GM23338 (cell line): ENCODE measurements at regions not wholly inside any gene's neighbourhood (a gene's known extent, or its start where the extent isn't known, plus 50 kb on each side); places are given as distances from the start of the nearest gene placed in this dataset.

ENCODE experiments used
- CREB1 ChIP-seq: fragments of 250-450 bp; sonication (Bioruptor Pico); IDR thresholded peaks from 2 replicates; pipeline ENCODE4 v1.5.0; 2020; ENCODE audit warnings: low read depth, mild to moderate bottlenecking, moderate library complexity
- EZH2 ChIP-seq: fragments of 200-600 bp; sonication (generic); IDR thresholded peaks from one replicate; pipeline ENCODE4 v1.8.0; 2017; ENCODE audit warnings: antibody characterized with exemption, mild to moderate bottlenecking, low read depth; ENCODE audit not compliant: unreplicated experiment
- EZH2phosphoT487 ChIP-seq: fragments of 200-600 bp; sonication (generic); IDR thresholded peaks from one replicate; pipeline ENCODE4 v1.8.1; 2018; ENCODE audit warnings: antibody characterized with exemption; ENCODE audit not compliant: unreplicated experiment
- POLR2AphosphoS5 ChIP-seq: IDR thresholded peaks from 2 replicates; pipeline ENCODE4 v1.6.1; 2016; ENCODE audit warnings: antibody characterized with exemption, low read depth
- ZNF331 ChIP-seq: fragments of 250-450 bp; sonication (Bioruptor Pico); IDR thresholded peaks from 2 replicates; pipeline ENCODE4 v1.5.0; 2020; ENCODE audit warnings: low read depth, mild to moderate bottlenecking, moderate library complexity
- TF ChIP-seq, protein P1 (sequence below), 2 experiments: fragments of 200-600 bp in 1 of 2; sonication (generic) in 1 of 2; conservative IDR thresholded peaks; 2 replicates each; pipeline versions ENCODE4 v1.5.1 to v1.6.1; 2016 to 2017; ENCODE audit warnings: antibody characterized with exemption in 2 of 2, low read depth in 2 of 2, mild to moderate bottlenecking in 2 of 2, moderate library complexity in 1 of 2
- TF ChIP-seq, protein P2 (sequence below): IDR thresholded peaks from 2 replicates; pipeline ENCODE4 v1.6.1; 2016; ENCODE audit warnings: antibody characterized with exemption
- TF ChIP-seq, protein P3 (sequence below): IDR thresholded peaks from one replicate; pipeline ENCODE4 v1.6.1; 2018; ENCODE audit warnings: antibody characterized with exemption; ENCODE audit not compliant: unreplicated experiment
- TF ChIP-seq, protein P4 (sequence below): fragments of 250-450 bp; sonication (Bioruptor Pico); IDR thresholded peaks from 2 replicates; pipeline ENCODE4 v1.5.0; 2020; ENCODE audit warnings: mild to moderate bottlenecking, moderate library complexity

DNA sequence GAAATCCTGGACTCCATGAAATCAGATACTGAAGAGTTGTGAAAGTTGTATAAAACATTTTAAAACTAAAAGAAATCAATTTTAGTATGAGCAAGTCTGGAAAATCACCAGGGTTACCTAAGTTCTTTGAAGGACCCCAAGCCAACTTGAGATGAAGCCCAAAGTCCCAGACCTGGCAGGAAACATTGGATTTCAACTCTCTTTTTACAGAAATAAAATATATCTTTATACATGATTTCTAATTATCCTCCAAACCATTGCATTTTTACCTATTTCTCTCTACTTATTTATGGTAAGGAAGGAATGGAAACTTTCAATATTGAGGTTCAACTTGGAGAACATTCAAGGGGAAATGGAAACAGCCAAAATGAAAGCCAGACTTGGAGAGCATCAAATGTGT is 390.6 kb upstream of the C9orf72 start:
- TF ChIP-seq, protein P1, sequence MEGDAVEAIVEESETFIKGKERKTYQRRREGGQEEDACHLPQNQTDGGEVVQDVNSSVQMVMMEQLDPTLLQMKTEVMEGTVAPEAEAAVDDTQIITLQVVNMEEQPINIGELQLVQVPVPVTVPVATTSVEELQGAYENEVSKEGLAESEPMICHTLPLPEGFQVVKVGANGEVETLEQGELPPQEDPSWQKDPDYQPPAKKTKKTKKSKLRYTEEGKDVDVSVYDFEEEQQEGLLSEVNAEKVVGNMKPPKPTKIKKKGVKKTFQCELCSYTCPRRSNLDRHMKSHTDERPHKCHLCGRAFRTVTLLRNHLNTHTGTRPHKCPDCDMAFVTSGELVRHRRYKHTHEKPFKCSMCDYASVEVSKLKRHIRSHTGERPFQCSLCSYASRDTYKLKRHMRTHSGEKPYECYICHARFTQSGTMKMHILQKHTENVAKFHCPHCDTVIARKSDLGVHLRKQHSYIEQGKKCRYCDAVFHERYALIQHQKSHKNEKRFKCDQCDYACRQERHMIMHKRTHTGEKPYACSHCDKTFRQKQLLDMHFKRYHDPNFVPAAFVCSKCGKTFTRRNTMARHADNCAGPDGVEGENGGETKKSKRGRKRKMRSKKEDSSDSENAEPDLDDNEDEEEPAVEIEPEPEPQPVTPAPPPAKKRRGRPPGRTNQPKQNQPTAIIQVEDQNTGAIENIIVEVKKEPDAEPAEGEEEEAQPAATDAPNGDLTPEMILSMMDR (conservative IDR thresholded peaks at IDR 0.05; ENCODE audit: low read depth in 2 of 2), result no peak
- TF ChIP-seq, protein P2, sequence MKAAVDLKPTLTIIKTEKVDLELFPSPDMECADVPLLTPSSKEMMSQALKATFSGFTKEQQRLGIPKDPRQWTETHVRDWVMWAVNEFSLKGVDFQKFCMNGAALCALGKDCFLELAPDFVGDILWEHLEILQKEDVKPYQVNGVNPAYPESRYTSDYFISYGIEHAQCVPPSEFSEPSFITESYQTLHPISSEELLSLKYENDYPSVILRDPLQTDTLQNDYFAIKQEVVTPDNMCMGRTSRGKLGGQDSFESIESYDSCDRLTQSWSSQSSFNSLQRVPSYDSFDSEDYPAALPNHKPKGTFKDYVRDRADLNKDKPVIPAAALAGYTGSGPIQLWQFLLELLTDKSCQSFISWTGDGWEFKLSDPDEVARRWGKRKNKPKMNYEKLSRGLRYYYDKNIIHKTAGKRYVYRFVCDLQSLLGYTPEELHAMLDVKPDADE, result no peak
- TF ChIP-seq ZNF331, result no peak
- TF ChIP-seq POLR2AphosphoS5, result no peak
- no peak for TF ChIP-seq CREB1
- TF ChIP-seq EZH2, result no peak
- TF ChIP-seq, protein P3, sequence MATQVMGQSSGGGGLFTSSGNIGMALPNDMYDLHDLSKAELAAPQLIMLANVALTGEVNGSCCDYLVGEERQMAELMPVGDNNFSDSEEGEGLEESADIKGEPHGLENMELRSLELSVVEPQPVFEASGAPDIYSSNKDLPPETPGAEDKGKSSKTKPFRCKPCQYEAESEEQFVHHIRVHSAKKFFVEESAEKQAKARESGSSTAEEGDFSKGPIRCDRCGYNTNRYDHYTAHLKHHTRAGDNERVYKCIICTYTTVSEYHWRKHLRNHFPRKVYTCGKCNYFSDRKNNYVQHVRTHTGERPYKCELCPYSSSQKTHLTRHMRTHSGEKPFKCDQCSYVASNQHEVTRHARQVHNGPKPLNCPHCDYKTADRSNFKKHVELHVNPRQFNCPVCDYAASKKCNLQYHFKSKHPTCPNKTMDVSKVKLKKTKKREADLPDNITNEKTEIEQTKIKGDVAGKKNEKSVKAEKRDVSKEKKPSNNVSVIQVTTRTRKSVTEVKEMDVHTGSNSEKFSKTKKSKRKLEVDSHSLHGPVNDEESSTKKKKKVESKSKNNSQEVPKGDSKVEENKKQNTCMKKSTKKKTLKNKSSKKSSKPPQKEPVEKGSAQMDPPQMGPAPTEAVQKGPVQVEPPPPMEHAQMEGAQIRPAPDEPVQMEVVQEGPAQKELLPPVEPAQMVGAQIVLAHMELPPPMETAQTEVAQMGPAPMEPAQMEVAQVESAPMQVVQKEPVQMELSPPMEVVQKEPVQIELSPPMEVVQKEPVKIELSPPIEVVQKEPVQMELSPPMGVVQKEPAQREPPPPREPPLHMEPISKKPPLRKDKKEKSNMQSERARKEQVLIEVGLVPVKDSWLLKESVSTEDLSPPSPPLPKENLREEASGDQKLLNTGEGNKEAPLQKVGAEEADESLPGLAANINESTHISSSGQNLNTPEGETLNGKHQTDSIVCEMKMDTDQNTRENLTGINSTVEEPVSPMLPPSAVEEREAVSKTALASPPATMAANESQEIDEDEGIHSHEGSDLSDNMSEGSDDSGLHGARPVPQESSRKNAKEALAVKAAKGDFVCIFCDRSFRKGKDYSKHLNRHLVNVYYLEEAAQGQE, result no peak
- TF ChIP-seq, protein P4, sequence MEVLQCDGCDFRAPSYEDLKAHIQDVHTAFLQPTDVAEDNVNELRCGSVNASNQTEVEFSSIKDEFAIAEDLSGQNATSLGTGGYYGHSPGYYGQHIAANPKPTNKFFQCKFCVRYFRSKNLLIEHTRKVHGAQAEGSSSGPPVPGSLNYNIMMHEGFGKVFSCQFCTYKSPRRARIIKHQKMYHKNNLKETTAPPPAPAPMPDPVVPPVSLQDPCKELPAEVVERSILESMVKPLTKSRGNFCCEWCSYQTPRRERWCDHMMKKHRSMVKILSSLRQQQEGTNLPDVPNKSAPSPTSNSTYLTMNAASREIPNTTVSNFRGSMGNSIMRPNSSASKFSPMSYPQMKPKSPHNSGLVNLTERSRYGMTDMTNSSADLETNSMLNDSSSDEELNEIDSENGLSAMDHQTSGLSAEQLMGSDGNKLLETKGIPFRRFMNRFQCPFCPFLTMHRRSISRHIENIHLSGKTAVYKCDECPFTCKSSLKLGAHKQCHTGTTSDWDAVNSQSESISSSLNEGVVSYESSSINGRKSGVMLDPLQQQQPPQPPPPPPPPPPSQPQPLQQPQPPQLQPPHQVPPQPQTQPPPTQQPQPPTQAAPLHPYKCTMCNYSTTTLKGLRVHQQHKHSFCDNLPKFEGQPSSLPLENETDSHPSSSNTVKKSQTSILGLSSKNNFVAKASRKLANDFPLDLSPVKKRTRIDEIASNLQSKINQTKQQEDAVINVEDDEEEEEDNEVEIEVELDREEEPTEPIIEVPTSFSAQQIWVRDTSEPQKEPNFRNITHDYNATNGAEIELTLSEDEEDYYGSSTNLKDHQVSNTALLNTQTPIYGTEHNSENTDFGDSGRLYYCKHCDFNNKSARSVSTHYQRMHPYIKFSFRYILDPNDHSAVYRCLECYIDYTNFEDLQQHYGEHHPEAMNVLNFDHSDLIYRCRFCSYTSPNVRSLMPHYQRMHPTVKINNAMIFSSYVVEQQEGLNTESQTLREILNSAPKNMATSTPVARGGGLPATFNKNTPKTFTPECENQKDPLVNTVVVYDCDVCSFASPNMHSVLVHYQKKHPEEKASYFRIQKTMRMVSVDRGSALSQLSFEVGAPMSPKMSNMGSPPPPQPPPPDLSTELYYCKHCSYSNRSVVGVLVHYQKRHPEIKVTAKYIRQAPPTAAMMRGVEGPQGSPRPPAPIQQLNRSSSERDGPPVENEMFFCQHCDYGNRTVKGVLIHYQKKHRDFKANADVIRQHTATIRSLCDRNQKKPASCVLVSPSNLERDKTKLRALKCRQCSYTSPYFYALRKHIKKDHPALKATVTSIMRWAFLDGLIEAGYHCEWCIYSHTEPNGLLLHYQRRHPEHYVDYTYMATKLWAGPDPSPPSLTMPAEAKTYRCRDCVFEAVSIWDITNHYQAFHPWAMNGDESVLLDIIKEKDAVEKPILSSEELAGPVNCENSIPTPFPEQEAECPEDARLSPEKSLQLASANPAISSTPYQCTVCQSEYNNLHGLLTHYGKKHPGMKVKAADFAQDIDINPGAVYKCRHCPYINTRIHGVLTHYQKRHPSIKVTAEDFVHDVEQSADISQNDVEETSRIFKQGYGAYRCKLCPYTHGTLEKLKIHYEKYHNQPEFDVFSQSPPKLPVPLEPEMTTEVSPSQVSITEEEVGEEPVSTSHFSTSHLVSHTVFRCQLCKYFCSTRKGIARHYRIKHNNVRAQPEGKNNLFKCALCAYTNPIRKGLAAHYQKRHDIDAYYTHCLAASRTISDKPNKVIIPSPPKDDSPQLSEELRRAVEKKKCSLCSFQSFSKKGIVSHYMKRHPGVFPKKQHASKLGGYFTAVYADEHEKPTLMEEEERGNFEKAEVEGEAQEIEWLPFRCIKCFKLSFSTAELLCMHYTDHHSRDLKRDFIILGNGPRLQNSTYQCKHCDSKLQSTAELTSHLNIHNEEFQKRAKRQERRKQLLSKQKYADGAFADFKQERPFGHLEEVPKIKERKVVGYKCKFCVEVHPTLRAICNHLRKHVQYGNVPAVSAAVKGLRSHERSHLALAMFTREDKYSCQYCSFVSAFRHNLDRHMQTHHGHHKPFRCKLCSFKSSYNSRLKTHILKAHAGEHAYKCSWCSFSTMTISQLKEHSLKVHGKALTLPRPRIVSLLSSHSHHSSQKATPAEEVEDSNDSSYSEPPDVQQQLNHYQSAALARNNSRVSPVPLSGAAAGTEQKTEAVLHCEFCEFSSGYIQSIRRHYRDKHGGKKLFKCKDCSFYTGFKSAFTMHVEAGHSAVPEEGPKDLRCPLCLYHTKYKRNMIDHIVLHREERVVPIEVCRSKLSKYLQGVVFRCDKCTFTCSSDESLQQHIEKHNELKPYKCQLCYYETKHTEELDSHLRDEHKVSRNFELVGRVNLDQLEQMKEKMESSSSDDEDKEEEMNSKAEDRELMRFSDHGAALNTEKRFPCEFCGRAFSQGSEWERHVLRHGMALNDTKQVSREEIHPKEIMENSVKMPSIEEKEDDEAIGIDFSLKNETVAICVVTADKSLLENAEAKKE (CRISPR knock-in tag), result no peak
- TF ChIP-seq EZH2phosphoT487, result no peak
